K562 (cell line): ENCODE measurements at regions not wholly inside any gene's neighbourhood (a gene's known extent, or its start where the extent isn't known, plus 50 kb on each side); places are given as distances from the start of the nearest gene placed in this dataset.

Experiments used
- CBFA2T2 ChIP-seq: fragments of 450-650 bp; conservative IDR thresholded peaks from 2 replicates; pipeline ENCODE4 v1.6.1; 2017; ENCODE audit warnings: mild to moderate bottlenecking
- CBFB ChIP-seq: sonication (generic); formaldehyde crosslinking; IDR thresholded peaks from 2 replicates; pipeline ENCODE4 v1.4.0; 2020; ENCODE audit warnings: mild to moderate bottlenecking, missing genetic modification reagents
- CREB3L1 ChIP-seq: fragments of 450-650 bp; IDR thresholded peaks from 2 replicates; pipeline ENCODE4 v1.6.1; 2014; ENCODE audit warnings: low read depth, mild to moderate bottlenecking, moderate library complexity, borderline replicate concordance
- ETV1 ChIP-seq: fragments of 450-650 bp; conservative IDR thresholded peaks from 2 replicates; pipeline ENCODE4 v1.6.1; 2016; ENCODE audit warnings: missing genetic modification characterization, control low read depth, low read depth, missing compliant biosample characterization
- GATA2 ChIP-seq: sonication (generic); formaldehyde crosslinking; IDR thresholded peaks from 2 replicates; pipeline ENCODE4 v1.4.0; 2020; ENCODE audit warnings: mild to moderate bottlenecking, missing genetic modification reagents
- MAX ChIP-seq: sonication (generic); formaldehyde crosslinking; IDR thresholded peaks from 2 replicates; pipeline ENCODE4 v1.9.0; 2022; ENCODE audit warnings: mild to moderate bottlenecking, missing genetic modification reagents
- MYBL2 ChIP-seq, 2 experiments: fragments of 450-650 bp in 1 of 2; sonication (generic) in 1 of 2; formaldehyde crosslinking in 1 of 2; IDR thresholded peaks; 2 replicates each; pipeline versions ENCODE4 v1.6.1 to v1.8.1; 2017 to 2022; ENCODE audit warnings: borderline replicate concordance in 1 of 2, inconsistent platforms in 1 of 2, low read depth in 1 of 2, mild to moderate bottlenecking in 1 of 2, missing genetic modification reagents in 1 of 2, moderate library complexity in 1 of 2
- NBN ChIP-seq: fragments of 450-650 bp; IDR thresholded peaks from 2 replicates; pipeline ENCODE4 v1.6.1; 2016; ENCODE audit warnings: low read depth, mild to moderate bottlenecking
- SETDB1 ChIP-seq: IDR thresholded peaks from one replicate; pipeline ENCODE4 v1.6.1; 2012; ENCODE audit warnings: low read length, control low read depth, inconsistent platforms
- SMAD2 ChIP-seq: fragments of 150-350 bp; IDR thresholded peaks from 2 replicates; pipeline ENCODE4 v1.6.1; 2014; ENCODE audit warnings: low read depth, mild to moderate bottlenecking, low read length
- SNIP1 ChIP-seq: fragments of 450-650 bp; IDR thresholded peaks from 2 replicates; pipeline ENCODE4 v1.7.1; 2017; ENCODE audit warnings: low read depth, mild to moderate bottlenecking
- STAT5A ChIP-seq: IDR thresholded peaks from 2 replicates; pipeline ENCODE4 v1.6.1; 2012; ENCODE audit warnings: low read length, inconsistent platforms, borderline replicate concordance
- THAP7 ChIP-seq: fragments of 250-450 bp; sonication (Bioruptor Pico); IDR thresholded peaks from 2 replicates; pipeline ENCODE4 v1.5.0; 2021
- XRCC4 ChIP-seq: IDR thresholded peaks from one replicate; pipeline ENCODE4 v1.6.1; 2011; ENCODE audit not compliant: insufficient read depth, insufficient read length; ENCODE audit errors: extremely low read depth
- ZC3H11A ChIP-seq: IDR thresholded peaks from 2 replicates; pipeline ENCODE4 v1.6.1; 2012; ENCODE audit warnings: low read depth, low read length, improper control_type of control experiment
- ZNF217 ChIP-seq: sonication (generic); formaldehyde crosslinking; IDR thresholded peaks from 2 replicates; pipeline ENCODE4 v1.8.0; 2022; ENCODE audit warnings: mild to moderate bottlenecking, missing genetic modification reagents
- ZNF785 ChIP-seq: fragments of 250-450 bp; sonication (Bioruptor Pico); IDR thresholded peaks from 2 replicates; pipeline ENCODE4 v1.4.0; 2020; ENCODE audit warnings: mild to moderate bottlenecking
- TF ChIP-seq, protein P1 (sequence below): fragments of 450-650 bp; formaldehyde crosslinking; IDR thresholded peaks from 2 replicates; pipeline ENCODE4 v1.4.0; 2022; ENCODE audit warnings: missing genetic modification characterization
- TF ChIP-seq, protein P2 (sequence below): sonication (generic); formaldehyde crosslinking; IDR thresholded peaks from 2 replicates; pipeline ENCODE4 v1.8.1; 2023; ENCODE audit warnings: missing genetic modification reagents, mild to moderate bottlenecking, borderline replicate concordance

- TF ChIP-seq STAT5A (no peak), SMAD2 (no peak), ZNF217 (CRISPR knock-in tag) (no peak), GATA2 (CRISPR knock-in tag) (no peak), NBN (0 out of 2 replicates have a peak, but pooled peaks have one; percentile 68), CBFB (CRISPR knock-in tag) (no peak), XRCC4 (no peak), ETV1 (tag) (0 out of 2 replicates have a peak, but pooled peaks have one; percentile 42), SNIP1 (no peak), SETDB1 (no peak), THAP7 (no peak), CREB3L1 (no peak), MAX (CRISPR knock-in tag) (no peak), ZC3H11A (no peak), MYBL2 (IDR thresholded peaks at IDR 0.05; ENCODE audit: low read depth) (no peak), MYBL2 (CRISPR knock-in tag; IDR thresholded peaks at IDR 0.05; ENCODE audit: borderline replicate concordance) (no peak), CBFA2T2 (no peak), ZNF785 (CRISPR knock-in tag) (no peak)
- TF ChIP-seq, protein P1, sequence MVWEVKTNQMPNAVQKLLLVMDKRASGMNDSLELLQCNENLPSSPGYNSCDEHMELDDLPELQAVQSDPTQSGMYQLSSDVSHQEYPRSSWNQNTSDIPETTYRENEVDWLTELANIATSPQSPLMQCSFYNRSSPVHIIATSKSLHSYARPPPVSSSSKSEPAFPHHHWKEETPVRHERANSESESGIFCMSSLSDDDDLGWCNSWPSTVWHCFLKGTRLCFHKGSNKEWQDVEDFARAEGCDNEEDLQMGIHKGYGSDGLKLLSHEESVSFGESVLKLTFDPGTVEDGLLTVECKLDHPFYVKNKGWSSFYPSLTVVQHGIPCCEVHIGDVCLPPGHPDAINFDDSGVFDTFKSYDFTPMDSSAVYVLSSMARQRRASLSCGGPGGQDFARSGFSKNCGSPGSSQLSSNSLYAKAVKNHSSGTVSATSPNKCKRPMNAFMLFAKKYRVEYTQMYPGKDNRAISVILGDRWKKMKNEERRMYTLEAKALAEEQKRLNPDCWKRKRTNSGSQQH (CRISPR knock-in tag), result no peak
- TF ChIP-seq, protein P2, sequence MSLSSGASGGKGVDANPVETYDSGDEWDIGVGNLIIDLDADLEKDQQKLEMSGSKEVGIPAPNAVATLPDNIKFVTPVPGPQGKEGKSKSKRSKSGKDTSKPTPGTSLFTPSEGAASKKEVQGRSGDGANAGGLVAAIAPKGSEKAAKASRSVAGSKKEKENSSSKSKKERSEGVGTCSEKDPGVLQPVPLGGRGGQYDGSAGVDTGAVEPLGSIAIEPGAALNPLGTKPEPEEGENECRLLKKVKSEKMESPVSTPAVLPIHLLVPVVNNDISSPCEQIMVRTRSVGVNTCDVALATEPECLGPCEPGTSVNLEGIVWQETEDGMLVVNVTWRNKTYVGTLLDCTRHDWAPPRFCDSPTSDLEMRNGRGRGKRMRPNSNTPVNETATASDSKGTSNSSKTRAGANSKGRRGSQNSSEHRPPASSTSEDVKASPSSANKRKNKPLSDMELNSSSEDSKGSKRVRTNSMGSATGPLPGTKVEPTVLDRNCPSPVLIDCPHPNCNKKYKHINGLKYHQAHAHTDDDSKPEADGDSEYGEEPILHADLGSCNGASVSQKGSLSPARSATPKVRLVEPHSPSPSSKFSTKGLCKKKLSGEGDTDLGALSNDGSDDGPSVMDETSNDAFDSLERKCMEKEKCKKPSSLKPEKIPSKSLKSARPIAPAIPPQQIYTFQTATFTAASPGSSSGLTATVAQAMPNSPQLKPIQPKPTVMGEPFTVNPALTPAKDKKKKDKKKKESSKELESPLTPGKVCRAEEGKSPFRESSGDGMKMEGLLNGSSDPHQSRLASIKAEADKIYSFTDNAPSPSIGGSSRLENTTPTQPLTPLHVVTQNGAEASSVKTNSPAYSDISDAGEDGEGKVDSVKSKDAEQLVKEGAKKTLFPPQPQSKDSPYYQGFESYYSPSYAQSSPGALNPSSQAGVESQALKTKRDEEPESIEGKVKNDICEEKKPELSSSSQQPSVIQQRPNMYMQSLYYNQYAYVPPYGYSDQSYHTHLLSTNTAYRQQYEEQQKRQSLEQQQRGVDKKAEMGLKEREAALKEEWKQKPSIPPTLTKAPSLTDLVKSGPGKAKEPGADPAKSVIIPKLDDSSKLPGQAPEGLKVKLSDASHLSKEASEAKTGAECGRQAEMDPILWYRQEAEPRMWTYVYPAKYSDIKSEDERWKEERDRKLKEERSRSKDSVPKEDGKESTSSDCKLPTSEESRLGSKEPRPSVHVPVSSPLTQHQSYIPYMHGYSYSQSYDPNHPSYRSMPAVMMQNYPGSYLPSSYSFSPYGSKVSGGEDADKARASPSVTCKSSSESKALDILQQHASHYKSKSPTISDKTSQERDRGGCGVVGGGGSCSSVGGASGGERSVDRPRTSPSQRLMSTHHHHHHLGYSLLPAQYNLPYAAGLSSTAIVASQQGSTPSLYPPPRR (CRISPR knock-in tag), result no peak
These were observed 136.3 kb upstream of the ZNF184 start (continued) for GRCh38 chr6:27608916-27609883.
